HG03108 (cell line): ENCODE measurements at regions not wholly inside any gene's neighbourhood (a gene's known extent, or its start where the extent isn't known, plus 50 kb on each side); places are given as distances from the start of the nearest gene placed in this dataset.

Experiments used
- ATAC-seq: cut with Tn5 transposase; IDR thresholded peaks from one replicate; pipeline ENCODE4 v1.9.1; 2021; ENCODE audit warnings: moderate library complexity; ENCODE audit not compliant: unreplicated experiment

DNA sequence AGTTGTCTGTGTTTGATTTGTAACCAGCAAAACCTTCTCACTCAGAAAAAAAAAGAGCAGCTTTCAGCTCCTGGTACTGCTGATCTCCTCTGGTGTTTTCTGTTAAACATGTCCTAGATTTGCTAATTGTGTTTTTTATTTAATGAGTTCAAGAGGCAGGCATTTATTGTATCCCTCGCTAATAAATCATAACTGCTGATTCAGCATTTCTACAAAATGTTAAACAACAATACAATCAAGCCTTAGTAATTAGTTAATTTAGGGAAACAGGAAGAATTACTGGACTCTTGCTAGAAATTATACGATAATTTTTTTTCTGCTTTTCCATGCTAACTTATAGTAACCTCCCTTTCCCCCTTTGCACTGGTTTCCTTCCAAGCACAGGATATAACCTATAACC is 66.8 kb upstream of the NRP1 start:
- no peak for ATAC-seq

- ATAC-seq: no peak
These were observed 64.3 kb upstream of the NRP1 start for GRCh38 chr10:33398796-33399195.

DNA sequence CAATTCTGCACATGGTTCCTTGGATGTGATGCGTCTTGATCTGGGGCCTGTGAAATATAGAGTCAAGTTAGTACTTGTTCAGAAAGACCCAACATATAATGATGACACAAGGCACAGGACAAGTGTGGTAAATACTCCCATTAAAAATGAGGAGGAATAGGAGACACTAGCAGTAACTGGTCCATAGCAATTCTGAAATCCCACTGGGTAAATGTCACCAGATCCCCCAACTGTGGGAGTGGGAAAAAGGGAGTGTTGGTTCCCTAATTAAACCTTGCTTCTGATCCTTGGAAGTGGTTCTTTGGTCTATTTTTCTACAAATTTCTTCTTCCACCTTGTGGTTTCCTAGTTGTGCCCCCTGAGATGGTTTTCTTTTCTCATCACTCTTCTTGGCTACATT is 62.5 kb upstream of the NRP1 start:
- no peak for ATAC-seq

DNA sequence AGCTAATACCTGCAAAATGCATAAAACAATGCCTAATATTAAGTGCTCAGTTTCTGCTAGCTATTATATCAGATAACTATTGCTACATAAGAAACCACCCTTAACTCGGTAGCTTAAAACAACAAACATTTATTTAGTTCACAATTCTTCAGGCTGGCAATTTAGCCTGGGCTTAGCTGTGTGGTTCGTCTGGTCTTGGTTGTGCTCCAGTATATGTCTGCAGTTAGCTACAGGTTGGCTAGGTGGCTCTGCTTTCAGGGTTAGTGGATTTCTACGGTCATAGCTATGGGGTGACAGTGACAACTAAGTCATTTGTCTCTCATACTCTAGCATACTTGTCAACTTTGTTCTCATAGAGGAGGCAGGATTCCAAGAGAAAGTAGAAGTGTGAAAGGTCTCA is 61.8 kb upstream of the NRP1 start:
- no peak for ATAC-seq

GRCh38 chr10:33395201-33395600 is 60.7 kb upstream of the NRP1 start:
- ATAC-seq: no peak

DNA sequence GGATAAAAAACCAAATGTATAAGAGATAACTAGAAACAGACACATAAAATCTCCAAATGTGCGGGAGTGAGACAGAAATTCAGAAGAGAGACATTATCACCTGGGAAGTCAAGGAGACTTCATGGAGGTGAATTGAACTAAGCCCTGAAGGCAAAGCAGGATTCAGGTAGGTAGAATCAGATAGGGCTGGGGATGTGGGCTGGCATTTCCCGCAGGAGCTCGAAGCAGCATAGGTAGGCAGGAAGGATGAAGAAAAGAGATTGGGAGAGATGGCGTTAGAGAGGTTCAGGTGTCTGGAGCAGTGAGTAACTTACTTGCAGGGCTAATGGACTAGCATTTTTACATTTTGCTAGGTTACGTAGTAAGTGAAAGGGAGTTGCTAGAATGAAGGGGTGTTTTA is 58.2 kb upstream of the NRP1 start:
- ATAC-seq: no peak

DNA sequence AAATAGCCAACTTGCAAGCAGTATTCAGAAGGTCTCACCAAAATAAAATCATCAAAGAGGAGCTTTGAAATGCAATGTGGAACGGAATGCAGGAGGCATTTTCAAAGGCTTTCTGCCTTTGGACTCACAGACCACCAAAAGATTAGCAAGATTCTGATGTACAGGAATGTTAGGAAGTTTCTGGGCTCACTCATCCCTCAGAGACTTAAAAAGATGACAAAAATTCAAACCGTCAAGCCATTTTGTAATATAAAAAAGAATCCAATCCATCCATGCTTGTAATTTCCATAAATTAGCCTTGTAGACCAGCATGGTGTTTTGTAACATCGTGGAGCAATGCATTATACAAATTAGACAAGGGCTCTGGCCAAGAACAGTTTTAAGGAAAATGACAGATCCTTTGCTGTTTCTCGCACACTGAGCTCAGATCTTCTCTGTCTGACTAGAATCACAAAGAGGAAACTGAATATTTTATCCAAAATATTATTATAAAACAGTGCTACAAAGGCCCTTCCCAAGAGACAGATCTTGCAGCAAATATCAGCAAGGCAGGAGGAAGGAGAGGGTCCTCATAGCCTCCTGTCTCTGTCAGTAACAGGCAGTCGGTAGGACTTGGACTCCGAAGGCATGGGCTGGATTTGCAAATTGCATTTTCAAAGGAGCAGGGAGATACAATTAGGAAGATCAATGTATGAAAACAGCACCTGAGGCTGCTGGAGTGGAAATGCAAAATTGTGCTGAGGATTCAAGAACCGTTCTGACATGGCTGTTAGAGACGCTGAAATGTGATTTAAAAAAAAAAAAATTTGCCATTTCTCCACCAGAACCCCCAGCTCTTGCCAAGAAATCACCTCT is 57.4 kb upstream of the NRP1 start:
- ATAC-seq: no peak

DNA sequence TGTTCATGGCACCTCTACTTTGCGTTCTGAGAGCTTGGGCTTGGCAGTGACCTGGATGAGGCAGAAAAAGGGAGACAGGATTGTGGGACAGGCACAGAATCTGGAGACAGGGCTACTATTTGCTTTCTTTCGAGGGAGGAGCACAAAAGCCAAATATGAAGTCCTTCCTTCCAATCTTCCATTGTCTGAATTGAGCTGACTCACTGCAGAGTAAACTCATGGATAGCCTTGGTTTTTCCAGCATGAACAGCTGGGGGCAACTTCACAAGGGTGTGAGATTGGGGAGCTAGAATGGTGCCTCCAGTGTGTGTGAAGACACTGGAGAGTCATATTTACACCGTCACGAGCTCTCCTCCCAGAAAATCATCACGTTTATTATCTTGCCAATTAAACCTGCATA is 55.6 kb upstream of the NRP1 start:
- ATAC-seq: no peak

DNA sequence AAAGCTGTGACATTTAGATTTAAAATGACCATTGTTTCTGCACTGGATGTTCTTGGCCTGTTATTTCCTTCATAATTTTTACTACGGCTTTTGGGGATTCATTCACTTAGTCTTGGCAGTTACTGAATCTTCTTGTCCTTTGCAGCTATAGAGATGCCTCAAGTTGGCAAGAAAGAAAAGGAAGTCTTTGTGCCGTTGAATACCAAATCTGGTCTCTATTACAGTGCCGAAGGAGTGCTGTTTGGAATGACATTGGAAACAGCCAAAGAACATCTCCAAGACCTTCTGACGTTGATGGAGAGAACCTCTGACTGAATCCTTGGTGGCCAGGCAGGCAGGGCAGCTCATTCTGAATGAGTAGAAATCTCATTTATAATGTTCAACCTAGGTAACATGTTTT is 54.3 kb upstream of the NRP1 start:
- no peak for ATAC-seq

- no peak for ATAC-seq
These were observed 53.9 kb upstream of the NRP1 start for GRCh38 chr10:33388382-33388781.

- ATAC-seq: no peak
These were observed 53.3 kb upstream of the NRP1 start for GRCh38 chr10:33387720-33388119.

DNA sequence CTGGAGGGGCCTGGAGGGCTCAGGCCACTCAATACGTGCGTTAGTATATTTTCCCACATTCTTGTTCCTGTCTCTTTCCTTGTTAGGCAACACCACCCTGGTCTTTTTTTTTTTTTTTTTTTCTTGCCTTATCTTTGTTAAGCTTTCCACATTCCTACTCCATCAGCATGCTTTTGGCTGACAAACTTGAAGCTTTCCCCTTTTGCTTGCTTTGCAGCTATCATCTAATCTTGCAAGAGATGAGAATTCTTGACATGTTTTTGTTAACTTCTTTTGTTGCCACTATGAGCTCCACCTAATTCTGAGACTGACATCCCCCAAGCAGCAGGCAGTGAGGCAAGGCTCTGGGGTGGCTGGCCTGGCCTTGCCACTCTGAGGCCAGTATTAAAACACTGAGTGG is 52.5 kb upstream of the NRP1 start:
- no peak for ATAC-seq

- no peak for ATAC-seq
These were observed 51.2 kb upstream of the NRP1 start for GRCh38 chr10:33385686-33386085.

DNA sequence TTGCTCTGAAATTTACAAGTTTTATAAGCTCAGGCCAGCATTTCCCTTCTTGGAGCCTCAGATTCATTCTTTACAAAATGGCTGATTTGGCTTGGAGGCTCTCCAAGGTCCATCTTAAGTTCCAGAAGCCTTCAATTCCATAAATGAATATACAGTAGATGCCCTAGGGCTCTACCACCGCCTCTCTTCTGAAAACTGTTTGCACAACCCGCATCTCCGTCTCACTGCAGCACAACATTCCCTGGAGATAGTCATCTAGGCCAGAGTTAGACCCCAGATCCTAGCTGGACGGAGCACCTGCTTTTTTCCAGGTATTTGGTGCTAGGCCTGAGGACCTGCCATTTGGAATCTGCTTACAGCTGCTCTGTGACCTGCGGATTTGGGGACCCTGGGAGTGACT is 50.5 kb upstream of the NRP1 start:
- no peak for ATAC-seq
